Endothelial cell of umbilical vein (primary cell): ENCODE measurements at regions not wholly inside any gene's neighbourhood (a gene's known extent, or its start where the extent isn't known, plus 50 kb on each side); places are given as distances from the start of the nearest gene placed in this dataset.

ENCODE experiments used
- BruUV-seq: library from RNA; stranded (reverse); fragments of 400-500 nt; replicated peaks from 2 replicates; lab custom pipeline; 2021; lab: Mats Ljungman, UMichigan
- CTCF ChIA-PET: fragments of 300-600, 350-600 bp; sonication (Branson Sonifier 250); formaldehyde crosslinking; loops from one replicate; lab custom pipeline; 2021; ENCODE audit warnings: antibody characterized with exemption, inconsistent platforms; lab: Charles Lee
- POLR2A ChIA-PET: fragments of 300-600, 350-600 bp; sonication (Branson Sonifier 250); formaldehyde crosslinking; loops from one replicate; lab custom pipeline; 2021; ENCODE audit warnings: antibody characterized with exemption, inconsistent platforms; lab: Charles Lee
- DNase-seq: peaks from one replicate; pipeline ENCODE4 v3.0.0-alpha.2; 2011; ENCODE audit warnings: low read depth, low spot score
- FAIRE-seq: peaks from 2 replicates; lab custom pipeline; 2011; peaks lifted over from hg19 to GRCh38; lab: Jason Lieb, UNC
- H2AFZ ChIP-seq: 2 replicates; pipeline ENCODE4 v1.6.0; 2012; ENCODE audit warnings: low read depth, low read length, control low read depth, inconsistent platforms
- H3K27ac ChIP-seq: 2 replicates; pipeline ENCODE4 v1.5.1; 2011; ENCODE audit warnings: low read depth, mild to moderate bottlenecking, control low read depth, low read length, moderate library complexity; ENCODE audit not compliant: insufficient read depth
- H3K27me3 ChIP-seq, 2 experiments: 2 replicates each; pipeline versions ENCODE4 v1.6.0 to v1.6.1; 2011; ENCODE audit warnings: low read length in 2 of 2, mixed read lengths in 1 of 2; ENCODE audit not compliant: control insufficient read depth in 2 of 2, insufficient read depth in 2 of 2
- H3K36me3 ChIP-seq, 2 experiments: 2 replicates in 1 of 2; 3 replicates in 1 of 2; pipeline ENCODE4 v1.5.1; 2011; ENCODE audit warnings: low read length in 2 of 2, mild to moderate bottlenecking in 1 of 2, moderate library complexity in 1 of 2; ENCODE audit not compliant: control insufficient read depth in 2 of 2, insufficient read depth in 2 of 2; ENCODE audit errors: extremely low read depth in 1 of 2
- H3K4me1 ChIP-seq: 3 replicates; pipeline ENCODE4 v1.5.1; 2011; ENCODE audit warnings: mild to moderate bottlenecking, low read length; ENCODE audit not compliant: control insufficient read depth, insufficient read depth; ENCODE audit errors: extremely low read depth
- H3K4me2 ChIP-seq: 2 replicates; pipeline ENCODE4 v1.6.1; 2011; ENCODE audit warnings: low read length, control low read depth, mixed read lengths; ENCODE audit not compliant: insufficient read depth
- H3K4me3 ChIP-seq, 3 experiments: fragments of 200-600 bp in 1 of 3; sonication (generic), shearing (Covaris generic) in 1 of 3; replicated peaks in 1 of 3; 2 replicates each; pipeline ENCODE4 v1.5.1; 2011 to 2016; ENCODE audit warnings: control low read depth in 3 of 3, low read length in 3 of 3, mild to moderate bottlenecking in 2 of 3, inconsistent platforms in 1 of 3, low read depth in 1 of 3, moderate library complexity in 1 of 3; ENCODE audit not compliant: insufficient read depth in 1 of 3
- H3K79me2 ChIP-seq: 2 replicates; pipeline ENCODE4 v1.6.0; 2012; ENCODE audit warnings: low read length, inconsistent platforms; ENCODE audit not compliant: control insufficient read depth, insufficient read depth
- H3K9ac ChIP-seq: replicated peaks from 2 replicates; pipeline ENCODE3; 2011; ENCODE audit warnings: low read length, control low read depth; ENCODE audit not compliant: insufficient read depth; ENCODE audit errors: extremely low read depth
- H3K9me1 ChIP-seq: replicated peaks from 3 replicates; pipeline ENCODE4 v1.6.0; 2011; ENCODE audit warnings: mild to moderate bottlenecking, low read length; ENCODE audit not compliant: control insufficient read depth, insufficient read depth; ENCODE audit errors: extremely low read depth
- H3K9me3 ChIP-seq: replicated peaks from 2 replicates; pipeline ENCODE4 v1.5.1; 2012; ENCODE audit warnings: low read length, inconsistent platforms; ENCODE audit not compliant: control insufficient read depth, insufficient read depth
- H4K20me1 ChIP-seq: replicated peaks from 2 replicates; pipeline ENCODE3; 2011; ENCODE audit warnings: mild to moderate bottlenecking, low read length; ENCODE audit not compliant: control insufficient read depth, insufficient read depth; ENCODE audit errors: extremely low read depth
- EZH2 ChIP-seq: IDR thresholded peaks from 2 replicates; pipeline ENCODE4 v1.6.1; 2012; ENCODE audit warnings: borderline replicate concordance, low read depth, mild to moderate bottlenecking, moderate library complexity, low read length, inconsistent platforms; ENCODE audit not compliant: severe bottlenecking
- GATA2 ChIP-seq: IDR thresholded peaks from 2 replicates; pipeline ENCODE4 v1.7.0; 2011; ENCODE audit warnings: low read depth, mild to moderate bottlenecking, moderate library complexity, mixed read lengths, low read length; ENCODE audit not compliant: insufficient read length, insufficient read depth
- JUN ChIP-seq: IDR thresholded peaks from 2 replicates; pipeline ENCODE4 v1.6.1; 2011; ENCODE audit warnings: borderline replicate concordance, low read depth; ENCODE audit not compliant: insufficient read length, insufficient read depth
- MYC ChIP-seq: IDR thresholded peaks from one replicate; pipeline ENCODE4 v1.6.1; 2011; ENCODE audit warnings: mild to moderate bottlenecking, low read depth, low read length
- dilution Hi-C: fragments of 300-500 bp; cut with MboI; formaldehyde crosslinking; loops from one replicate; pipeline ENCODE4 v1.15.0; 2019; ENCODE audit warnings: low sequenced_read_pairs; ENCODE audit not compliant: extremely low pct_ligation_motif_present
- intact Hi-C: fragments of 100-400 bp; cut with micrococcal nuclease; formaldehyde crosslinking; loops from one replicate; pipeline ENCODE4 v1.10.0; 2022
- TF ChIP-seq, protein P1 (sequence below), 2 donors: IDR thresholded peaks; 1 replicate in 1 of 2; 2 replicates in 1 of 2; pipeline ENCODE4 v1.5.1; 2011; ENCODE audit warnings: low read length in 2 of 2, mild to moderate bottlenecking in 2 of 2, moderate library complexity in 2 of 2, control low read depth in 1 of 2, inconsistent platforms in 1 of 2, low read depth in 1 of 2; ENCODE audit not compliant: insufficient read depth in 1 of 2; ENCODE audit errors: extremely low read depth in 1 of 2
- TF ChIP-seq, protein P2 (sequence below): IDR thresholded peaks from 2 replicates; pipeline ENCODE4 v1.6.1; 2011; ENCODE audit not compliant: insufficient read depth, insufficient read length

GRCh38 chr6:169083508-169083874 is 170.2 kb downstream of the THBS2 start:
- Histone ChIP-seq H4K20me1 (no peaks in the 10 kb centered on the region), H3K4me3 (no peak overlapping the region), H3K9me3 (peaks cover 2% of the 10 kb centered on the region), H2AFZ (no peak overlapping the region), H3K4me2 (no peak overlapping the region), H3K36me3 (no peaks in the 10 kb centered on the region), H3K4me1 (no peaks in the 10 kb centered on the region), H3K9me1 (no peaks in the 10 kb centered on the region), H3K27ac (no peak overlapping the region), H3K79me2 (no peaks in the 10 kb centered on the region), H3K27me3 (no peaks in the 10 kb centered on the region), H3K9ac (no peak overlapping the region)
- dilution Hi-C loops (no loop called here), intact Hi-C loops (no loop called here)
- ChIA-PET CTCF (no interaction called here), POLR2A (no interaction called here)
- no peak for FAIRE-seq
- TF ChIP-seq GATA2, result no peak
- no peak for TF ChIP-seq JUN
- TF ChIP-seq EZH2, result no peak
- TF ChIP-seq, protein P1, sequence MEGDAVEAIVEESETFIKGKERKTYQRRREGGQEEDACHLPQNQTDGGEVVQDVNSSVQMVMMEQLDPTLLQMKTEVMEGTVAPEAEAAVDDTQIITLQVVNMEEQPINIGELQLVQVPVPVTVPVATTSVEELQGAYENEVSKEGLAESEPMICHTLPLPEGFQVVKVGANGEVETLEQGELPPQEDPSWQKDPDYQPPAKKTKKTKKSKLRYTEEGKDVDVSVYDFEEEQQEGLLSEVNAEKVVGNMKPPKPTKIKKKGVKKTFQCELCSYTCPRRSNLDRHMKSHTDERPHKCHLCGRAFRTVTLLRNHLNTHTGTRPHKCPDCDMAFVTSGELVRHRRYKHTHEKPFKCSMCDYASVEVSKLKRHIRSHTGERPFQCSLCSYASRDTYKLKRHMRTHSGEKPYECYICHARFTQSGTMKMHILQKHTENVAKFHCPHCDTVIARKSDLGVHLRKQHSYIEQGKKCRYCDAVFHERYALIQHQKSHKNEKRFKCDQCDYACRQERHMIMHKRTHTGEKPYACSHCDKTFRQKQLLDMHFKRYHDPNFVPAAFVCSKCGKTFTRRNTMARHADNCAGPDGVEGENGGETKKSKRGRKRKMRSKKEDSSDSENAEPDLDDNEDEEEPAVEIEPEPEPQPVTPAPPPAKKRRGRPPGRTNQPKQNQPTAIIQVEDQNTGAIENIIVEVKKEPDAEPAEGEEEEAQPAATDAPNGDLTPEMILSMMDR (IDR thresholded peaks at IDR 0.05; ENCODE audit: extremely low read depth in 1 of 2, insufficient read depth in 1 of 2, low read depth in 1 of 2, low read length in 2 of 2), result no peak
- TF ChIP-seq MYC, result no peak
- TF ChIP-seq, protein P2, sequence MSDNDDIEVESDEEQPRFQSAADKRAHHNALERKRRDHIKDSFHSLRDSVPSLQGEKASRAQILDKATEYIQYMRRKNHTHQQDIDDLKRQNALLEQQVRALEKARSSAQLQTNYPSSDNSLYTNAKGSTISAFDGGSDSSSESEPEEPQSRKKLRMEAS, result no peak
- DNase-seq, result no peak
- no TSS peak for BruUV-seq
